NCI-H2107 treated with DMSO at 0.1 percent for 48 hours (cell line): ENCODE measurements at regions not wholly inside any gene's neighbourhood (a gene's known extent, or its start where the extent isn't known, plus 50 kb on each side); places are given as distances from the start of the nearest gene placed in this dataset.

Source experiments
- DNase-seq: peaks from one replicate; lab custom pipeline; 2025; ENCODE audit not compliant: unreplicated experiment; lab: John Stamatoyannopoulos, UW

- no peak for DNase-seq
Observed at GRCh38 chr5:74136276-74136825, 504.2 kb downstream of the ENC1 start.

GRCh38 chr5:74135033-74135432, 505.5 kb downstream of the ENC1 start:
- no peak for DNase-seq

DNA sequence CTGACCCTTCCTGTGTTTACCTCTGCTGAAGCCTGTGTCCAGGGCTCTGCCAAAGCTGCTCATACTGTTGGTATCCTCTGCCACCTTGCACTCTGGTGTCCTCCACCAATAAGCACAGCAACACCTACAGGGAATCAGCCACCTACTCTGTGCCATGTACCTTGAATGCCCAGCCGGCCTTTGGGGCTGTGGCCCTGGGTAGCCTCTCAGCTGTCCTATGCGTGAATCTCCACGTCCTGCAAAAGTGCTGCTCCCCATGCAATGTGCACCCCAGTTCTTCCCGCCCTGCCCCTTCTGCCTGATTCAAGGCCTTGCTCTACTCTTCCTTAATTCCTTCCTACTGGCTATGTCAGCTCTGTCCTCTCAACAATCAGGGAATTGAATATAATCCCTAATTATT, 506.5 kb downstream of the ARHGEF28 start:
- DNase-seq = no peak

GRCh38 chr5:74131250-74131649, 505.3 kb downstream of the ARHGEF28 start:
- DNase-seq = no peak

- DNase-seq = peak; percentile 38
Observed at GRCh38 chr5:74130155-74130897, 504.3 kb downstream of the ARHGEF28 start.

- DNase-seq = no peak
Observed at GRCh38 chr5:74127381-74128320, 501.7 kb downstream of the ARHGEF28 start.

DNA sequence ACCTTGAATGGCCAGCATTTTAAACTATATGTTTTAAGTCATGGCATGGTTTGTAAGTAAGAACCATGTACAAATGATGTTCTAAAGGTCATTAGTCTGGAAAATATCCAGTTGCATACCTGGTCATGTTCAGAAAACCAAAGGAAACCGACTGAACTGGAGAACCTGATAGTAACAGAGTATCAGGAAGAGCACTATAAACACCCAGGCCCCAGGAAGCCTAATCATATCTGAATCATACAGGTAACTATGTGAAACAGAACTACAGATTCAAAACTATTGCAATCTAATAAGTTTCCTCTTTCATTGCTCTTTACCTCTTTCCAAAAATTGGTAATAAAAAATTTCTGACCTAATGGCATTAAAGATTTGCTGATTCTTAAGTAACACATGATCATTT, 500.3 kb downstream of the ARHGEF28 start:
- DNase-seq = no peak

GRCh38 chr5:74124826-74125225, 498.8 kb downstream of the ARHGEF28 start:
- DNase-seq = no peak

- no peak for DNase-seq
Observed at GRCh38 chr5:74123929-74124328, 497.9 kb downstream of the ARHGEF28 start.

DNA sequence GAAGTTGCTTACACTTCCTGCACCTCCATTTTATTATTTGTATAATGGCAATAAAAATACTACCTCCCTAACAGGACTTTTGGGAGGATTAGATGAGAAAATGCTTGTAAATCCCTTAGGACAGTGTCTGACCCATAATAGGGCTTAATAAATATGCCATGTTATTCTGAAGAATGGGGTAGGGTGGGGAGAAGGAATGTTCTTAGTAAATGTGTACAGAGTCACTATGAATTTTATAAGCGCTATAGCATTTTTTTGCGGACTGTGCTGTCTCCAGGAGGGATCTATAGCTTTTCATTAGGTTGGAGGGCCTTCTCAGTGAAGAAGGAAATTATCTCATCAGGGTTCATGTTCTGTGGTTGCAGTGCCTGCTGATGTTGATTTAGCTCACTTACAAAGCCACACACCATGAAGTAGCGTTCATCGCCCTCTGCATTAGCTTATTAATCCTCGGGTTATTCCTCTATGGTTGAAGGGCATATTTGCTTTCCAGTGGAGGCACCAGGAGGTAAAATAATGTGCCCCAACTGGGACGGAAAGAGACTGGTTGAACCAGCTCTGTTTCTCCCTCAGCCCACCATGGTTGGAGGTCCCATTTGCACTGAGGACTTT, 497.1 kb downstream of the ARHGEF28 start:
- DNase-seq = peak; percentile 83

DNA sequence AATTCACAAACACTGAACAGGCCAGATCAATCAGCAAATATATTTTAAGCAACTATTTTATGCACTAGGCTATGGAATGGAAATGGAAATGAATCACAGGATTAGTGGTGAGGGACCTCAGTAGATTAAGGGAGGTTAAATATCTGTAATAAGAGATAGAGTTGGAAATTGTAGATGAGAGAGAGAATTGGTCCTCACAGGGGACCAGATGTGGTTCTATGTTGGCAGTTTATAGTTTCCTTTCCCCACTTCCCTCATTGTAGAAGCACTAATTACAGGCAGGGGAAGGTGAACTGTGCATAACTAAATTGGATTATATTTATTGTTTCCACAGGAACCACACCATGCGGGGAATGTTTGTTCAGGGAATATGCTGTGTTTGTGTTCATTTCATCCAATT, 496.2 kb downstream of the ARHGEF28 start:
- no peak for DNase-seq

GRCh38 chr5:74120585-74120984, 494.6 kb downstream of the ARHGEF28 start:
- no peak for DNase-seq

DNA sequence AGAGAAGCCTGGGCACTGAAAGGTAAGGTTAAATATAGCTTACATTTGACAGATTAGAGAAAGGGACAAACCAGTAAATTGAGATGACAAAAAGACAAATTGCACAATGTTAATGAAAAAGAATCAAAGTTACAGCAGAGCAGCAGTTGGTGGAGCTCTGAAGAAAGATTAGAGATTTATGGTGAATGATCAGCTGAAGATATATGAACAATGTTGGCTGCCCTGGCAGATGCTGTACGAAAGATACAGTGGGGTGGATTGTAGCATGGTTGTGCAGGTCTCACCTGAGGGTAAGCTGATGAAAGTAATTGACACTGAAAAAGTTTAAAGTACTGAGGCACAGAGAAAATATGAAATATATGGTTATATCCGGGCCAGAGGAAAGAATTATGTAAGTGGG, 492.1 kb downstream of the ARHGEF28 start:
- no peak for DNase-seq

DNA sequence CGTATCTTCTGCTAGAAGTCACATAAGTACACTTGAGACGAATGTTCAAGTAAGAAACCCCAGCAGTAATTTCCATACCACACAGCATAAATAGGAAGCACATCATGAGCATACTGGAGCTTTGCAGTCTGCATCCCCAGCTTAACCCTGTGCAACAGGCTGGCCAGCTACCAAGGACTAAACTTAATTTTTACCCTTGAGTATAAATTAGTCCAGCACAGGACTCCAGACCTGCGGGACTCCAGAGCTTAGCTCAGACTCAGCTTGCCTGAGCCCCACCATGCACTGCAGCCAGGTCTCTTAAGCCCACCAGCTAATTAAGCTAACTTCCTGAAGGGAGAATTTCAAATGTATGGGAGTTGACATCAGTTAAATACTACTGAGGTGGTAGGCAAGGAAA, 491.0 kb downstream of the ARHGEF28 start:
- no peak for DNase-seq

GRCh38 chr5:74116266-74116665, 490.3 kb downstream of the ARHGEF28 start:
- DNase-seq = no peak

DNA sequence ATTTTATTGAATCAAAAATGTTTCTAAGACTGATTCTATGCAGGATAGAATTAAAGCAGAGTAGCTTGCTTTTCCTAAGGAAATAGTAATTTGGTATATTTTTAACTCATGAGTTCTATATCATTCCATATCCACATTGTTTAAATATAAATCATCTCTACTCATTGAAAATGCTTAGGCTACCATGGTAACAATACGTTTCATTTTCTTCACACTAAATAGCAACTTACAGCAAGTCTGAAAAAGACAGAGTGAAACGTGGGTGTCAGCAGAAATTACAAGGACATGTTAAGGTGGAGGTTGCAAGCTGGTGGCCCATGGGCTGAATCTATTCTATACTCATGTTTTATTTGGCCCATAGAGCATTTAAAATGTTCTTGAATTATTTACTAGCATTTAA, 487.9 kb downstream of the ARHGEF28 start:
- no peak for DNase-seq

DNA sequence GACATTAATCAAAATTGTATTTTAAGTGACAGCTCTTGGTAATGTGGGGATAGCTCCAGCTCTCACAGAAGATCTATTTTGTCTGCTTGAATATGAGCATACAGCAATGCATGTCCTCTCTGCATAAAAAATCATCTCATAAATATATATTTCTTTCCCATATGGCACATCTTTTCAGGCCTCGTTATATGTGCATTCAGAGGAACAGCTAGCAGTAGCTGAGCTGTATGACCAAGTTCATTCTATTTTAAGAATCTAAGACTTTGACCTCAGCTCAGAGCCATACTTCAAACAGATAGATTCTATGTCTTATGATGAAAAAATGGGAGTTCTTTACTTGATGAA, 487.2 kb downstream of the ARHGEF28 start:
- no peak for DNase-seq

- no peak for DNase-seq
Observed at GRCh38 chr5:74112372-74113195, 486.6 kb downstream of the ARHGEF28 start.

DNA sequence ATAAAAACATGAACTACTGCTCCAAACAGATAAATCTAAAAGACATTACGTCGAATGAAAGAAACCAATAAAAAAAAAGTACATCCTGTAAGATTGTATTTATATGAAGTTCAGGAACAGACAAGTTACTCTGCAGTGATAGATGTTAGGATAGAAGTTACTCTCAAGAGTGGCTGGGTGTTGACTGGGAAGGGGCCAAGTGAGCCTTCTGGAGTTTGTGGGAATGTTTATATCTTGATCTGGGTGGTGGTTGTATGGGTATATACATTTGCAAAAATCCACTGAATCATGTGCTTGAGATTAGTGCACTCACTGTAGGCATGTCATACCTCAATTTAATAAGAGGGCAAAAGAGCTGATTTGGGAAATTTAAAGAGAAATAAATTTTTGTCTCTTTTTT, 485.8 kb downstream of the ARHGEF28 start:
- DNase-seq = no peak

DNA sequence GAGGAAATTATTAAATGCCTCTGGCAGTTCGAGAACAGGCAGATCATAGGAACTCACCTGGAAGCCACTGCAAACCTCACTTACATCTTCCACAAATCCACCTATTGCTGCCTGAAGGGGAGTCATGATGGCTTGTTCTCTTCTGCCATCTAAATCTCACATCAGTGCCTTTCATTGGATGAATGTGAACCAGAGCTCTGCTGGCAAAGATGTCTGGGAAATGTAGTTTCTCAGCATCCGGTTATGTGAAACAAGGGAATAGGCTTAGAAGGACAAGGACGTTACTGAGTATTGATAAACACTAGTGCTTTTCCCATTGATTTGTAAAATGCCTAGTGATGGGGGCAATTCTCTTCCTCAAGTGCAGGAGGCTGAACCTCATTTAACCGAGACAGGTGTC, 483.3 kb downstream of the ARHGEF28 start:
- DNase-seq = no peak

GRCh38 chr5:74107899-74108298, 481.9 kb downstream of the ARHGEF28 start:
- no peak for DNase-seq
